Heart right ventricle (tissue), 16 donors: ENCODE measurements at regions not wholly inside any gene's neighbourhood (a gene's known extent, or its start where the extent isn't known, plus 50 kb on each side); places are given as distances from the start of the nearest gene placed in this dataset.
A peak's percentile ranks its signal among the peaks of the same experiment; 100 is the strongest.

Experiments
- ATAC-seq, 8 donors: fragments of 200-7000 bp; cut with Tn5 transposase; one replicate each; pipeline ENCODE4 v1.9.1; 2020; ENCODE audit warnings: mild to moderate bottlenecking in 8 of 8, moderate library complexity in 8 of 8, moderate number of reproducible peaks in 1 of 8
- DNase-seq, 2 donors: peaks; one replicate each; pipeline ENCODE4 v3.0.0-alpha.2; 2020
- H3K27ac ChIP-seq, 10 donors: fragments of 200-600 bp; sonication (generic) in 2 of 10; one replicate each; pipeline versions ENCODE4 v1.5.0 to v1.8.0; 2020 to 2022; ENCODE audit warnings: mild to moderate bottlenecking in 3 of 10
- H3K27me3 ChIP-seq, 7 donors: fragments of 200-600 bp; one replicate each; pipeline ENCODE4 v1.8.0; 2021 to 2022; ENCODE audit warnings: mild to moderate bottlenecking in 2 of 7
- H3K36me3 ChIP-seq, 9 donors: fragments of 200-600 bp; sonication (generic) in 1 of 9; one replicate each; pipeline versions ENCODE4 v1.5.0 to v1.8.0; 2020 to 2022; ENCODE audit warnings: mild to moderate bottlenecking in 2 of 9
- H3K4me1 ChIP-seq, 9 donors: fragments of 200-600 bp; sonication (generic) in 1 of 9; one replicate each; pipeline versions ENCODE4 v1.5.0 to v1.8.0; 2020 to 2022; ENCODE audit warnings: mild to moderate bottlenecking in 4 of 9
- H3K4me3 ChIP-seq, 10 donors: fragments of 200-600 bp; sonication (generic) in 2 of 10; one replicate each; pipeline versions ENCODE4 v1.5.0 to v1.8.0; 2020 to 2022; ENCODE audit warnings: mild to moderate bottlenecking in 7 of 10, moderate library complexity in 2 of 10
- H3K9me3 ChIP-seq, 11 donors: fragments of 200-600 bp in 10 of 11; sonication (generic) in 2 of 11; one replicate each; pipeline versions ENCODE4 v1.5.0 to v1.8.0; 2013 to 2022; ENCODE audit warnings: mild to moderate bottlenecking in 2 of 11, control low read depth in 1 of 11, moderate library complexity in 1 of 11
- CTCF ChIP-seq, 9 donors: fragments of 200-600 bp; sonication (generic) in 2 of 9; IDR thresholded peaks; one replicate each; pipeline versions ENCODE4 v1.5.0 to v1.8.0; 2021 to 2022; ENCODE audit warnings: antibody characterized with exemption in 9 of 9, mild to moderate bottlenecking in 5 of 9, moderate library complexity in 1 of 9
- WGBS, 2 donors: extraction: QIAGEN DNeasy Blood & Tissue Kit; methylation state at CpG; one replicate each; pipeline ENCODE4 v1.1.7; 2013; ENCODE audit warnings: inconsistent platforms in 1 of 2; 5-methylcytosine and 5-hydroxymethylcytosine counted together
- intact Hi-C, 10 donors: fragments of 100-400 bp; cut with DNase I; formaldehyde crosslinking; loops; one replicate each; pipeline versions ENCODE4 v1.11.1 to v1.14.2; 2022
- donor health status: Arrhythmogenic right ventricular cardiomyopathy.
- donor health status: ischemic (EF 13 %, LVEDD 7.1; RV severe dilation, severe dysfunction).
- donor health status: healthy with polysubstance abuse.
- donor health status: DM: no; HTN: yes; CAD: no.
- donor health status: DM: no; HTN: no; CAD: no.
- donor health status: ischemic (EF 25% LVEDD 6.9; RV normal size, moderate dysfunction).
- donor health status: ischemic (EF 25% LVEDD 5.7; RV mildly dilated, moderate dysfunction).
- donor health status: healthy.
- donor health status: DM: yes; HTN: yes; CAD: no.
- donor health status: Ischemic cardiomyopathy.
- donor health status: ischemic (EF 35%, LVEDD 5.7; RV mildly dilated, moderate dysfunction).
- donor health status: nonischemic (EF 11% LVEDD 7.7; RV severe dilation, severe dysfunction).
- donor health status: DM: yes; HTN: yes; CAD: no.
- donor health status: PGD.
- donor health status: ischemic (EF 29% LVEDD 5.4; RV normal size, mild dysfunction).
- donor health status: nonischemic (EF 23%, LVEDD 6.1; RV moderate dilation, normal function).

GRCh38 chr9:119852390-119852789 is 483.2 kb upstream of the BRINP1 start:
- intact Hi-C loops: loop anchor here in 1 of 10 donors (10.0 kb wide), 1 partner anchor 58 kb away; no protein-coding TSS in a partner anchor
- H3K27me3 ChIP-seq: no peaks in the 10 kb centered on the region
- no peak for ATAC-seq
- H3K36me3 ChIP-seq: no peaks in the 10 kb centered on the region
- DNase-seq: no peak
- no peak overlapping the region for H3K27ac ChIP-seq
- no peak for TF ChIP-seq CTCF (IDR thresholded peaks at IDR 0.05)
- WGBS, 2 donors: 24 to 36% methylated on average over 7 of the region's 7 CpGs
- H3K4me3 ChIP-seq: no peak overlapping the region
- no peaks in the 10 kb centered on the region for H3K4me1 ChIP-seq
- peaks cover 0 to under 1% (median 0%) of the 10 kb centered on the region in 11 donors for H3K9me3 ChIP-seq

- no peak overlapping the region for H3K27ac ChIP-seq
- H3K4me3 ChIP-seq: no peak overlapping the region
- intact Hi-C loops: no loop called here
- H3K27me3 ChIP-seq: no peaks in the 10 kb centered on the region
- H3K36me3 ChIP-seq: no peaks in the 10 kb centered on the region
- DNase-seq (no peak), ATAC-seq (no peak)
- no peak for TF ChIP-seq CTCF (IDR thresholded peaks at IDR 0.05)
- peaks cover 0 to 11% (median 0%) of the 10 kb centered on the region in 11 donors for H3K9me3 ChIP-seq
- 64 to 87% methylated on average over 3 of the region's 3 CpGs for WGBS, 2 donors
- no peaks in the 10 kb centered on the region for H3K4me1 ChIP-seq
These were observed 475.2 kb upstream of the BRINP1 start for GRCh38 chr9:119844431-119844830.

- Histone ChIP-seq H3K36me3 (no peaks in the 10 kb centered on the region), H3K4me3 (no peak overlapping the region), H3K27me3 (no peaks in the 10 kb centered on the region), H3K9me3 (no peaks in the 10 kb centered on the region), H3K27ac (no peak overlapping the region), H3K4me1 (no peaks in the 10 kb centered on the region)
- DNase-seq: no peak
- TF ChIP-seq CTCF (IDR thresholded peaks at IDR 0.05): no peak
- intact Hi-C loops: no loop called here
- 40 to 55% methylated on average over 2 of the region's 2 CpGs for WGBS, 2 donors
- peak in 1 of 8 donors; percentile 33 for ATAC-seq
These were observed 471.8 kb upstream of the BRINP1 start for GRCh38 chr9:119841016-119841415.

GRCh38 chr9:119839888-119840287 is 470.7 kb upstream of the BRINP1 start:
- H3K4me3 ChIP-seq: no peak overlapping the region
- no peaks in the 10 kb centered on the region for H3K36me3 ChIP-seq
- peak in 1 of 8 donors; percentile 11 for ATAC-seq
- H3K27me3 ChIP-seq: no peaks in the 10 kb centered on the region
- TF ChIP-seq CTCF (IDR thresholded peaks at IDR 0.05): no peak
- intact Hi-C loops: no loop called here
- WGBS, 2 donors: 57 to 58% methylated on average over 9 of the region's 9 CpGs
- no peaks in the 10 kb centered on the region for H3K9me3 ChIP-seq
- DNase-seq: no peak
- no peak overlapping the region for H3K27ac ChIP-seq
- no peaks in the 10 kb centered on the region for H3K4me1 ChIP-seq
